ENCODE measurements at regions not wholly inside any gene's neighbourhood (a gene's known extent, or its start where the extent isn't known, plus 50 kb on each side); places are given as distances from the start of the nearest gene placed in this dataset.

DNA sequence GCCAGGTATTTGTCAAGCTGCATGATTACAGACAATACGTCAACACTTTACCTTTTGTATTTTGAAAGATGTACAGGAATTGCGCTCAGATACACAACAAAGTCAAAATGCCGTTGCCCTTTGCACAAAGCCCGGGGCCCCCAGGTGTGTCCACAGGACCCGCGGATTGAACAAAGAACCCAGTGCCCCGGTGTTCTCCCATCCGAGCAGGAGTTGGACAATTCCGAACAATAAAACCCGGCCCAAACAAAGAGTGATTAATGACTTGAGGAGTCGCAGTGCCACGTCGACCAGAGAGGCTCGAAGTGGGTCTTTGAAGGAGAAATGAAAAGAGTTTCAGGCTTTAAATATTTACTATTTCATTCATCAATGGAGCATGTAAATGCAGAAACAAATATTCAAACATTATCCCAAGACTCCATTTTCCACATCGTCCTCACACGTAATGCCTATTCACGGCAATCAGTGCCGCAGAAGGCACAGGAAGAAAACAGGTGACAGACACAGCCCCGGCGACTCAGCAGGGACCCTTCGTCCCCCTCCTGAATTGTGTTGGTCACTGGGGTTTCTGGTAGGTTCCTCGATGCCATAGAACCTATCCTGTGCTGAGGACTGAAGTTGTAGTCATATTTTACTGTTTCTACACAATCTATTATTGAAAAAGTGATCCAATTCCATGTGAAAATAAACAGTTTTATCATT lies 70.9 kb upstream of the MGMT start:
- peaks cover 12% of the 10 kb centered on the region for H3K4me1 ChIP-seq (ENCODE audit: insufficient read depth)
- no peaks in the 10 kb centered on the region for H3K27me3 ChIP-seq
- H3K36me3 ChIP-seq, result no peaks in the 10 kb centered on the region
- intact Hi-C loops (cut with DNase I), result no loop called here
- no peak for TF ChIP-seq POLR2A (IDR thresholded peaks at IDR 0.05)
- TF ChIP-seq EP300 (IDR thresholded peaks at IDR 0.05), result no peak
- TF ChIP-seq, protein P1, sequence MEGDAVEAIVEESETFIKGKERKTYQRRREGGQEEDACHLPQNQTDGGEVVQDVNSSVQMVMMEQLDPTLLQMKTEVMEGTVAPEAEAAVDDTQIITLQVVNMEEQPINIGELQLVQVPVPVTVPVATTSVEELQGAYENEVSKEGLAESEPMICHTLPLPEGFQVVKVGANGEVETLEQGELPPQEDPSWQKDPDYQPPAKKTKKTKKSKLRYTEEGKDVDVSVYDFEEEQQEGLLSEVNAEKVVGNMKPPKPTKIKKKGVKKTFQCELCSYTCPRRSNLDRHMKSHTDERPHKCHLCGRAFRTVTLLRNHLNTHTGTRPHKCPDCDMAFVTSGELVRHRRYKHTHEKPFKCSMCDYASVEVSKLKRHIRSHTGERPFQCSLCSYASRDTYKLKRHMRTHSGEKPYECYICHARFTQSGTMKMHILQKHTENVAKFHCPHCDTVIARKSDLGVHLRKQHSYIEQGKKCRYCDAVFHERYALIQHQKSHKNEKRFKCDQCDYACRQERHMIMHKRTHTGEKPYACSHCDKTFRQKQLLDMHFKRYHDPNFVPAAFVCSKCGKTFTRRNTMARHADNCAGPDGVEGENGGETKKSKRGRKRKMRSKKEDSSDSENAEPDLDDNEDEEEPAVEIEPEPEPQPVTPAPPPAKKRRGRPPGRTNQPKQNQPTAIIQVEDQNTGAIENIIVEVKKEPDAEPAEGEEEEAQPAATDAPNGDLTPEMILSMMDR (IDR thresholded peaks at IDR 0.05), result no peak
- no peak overlapping the region for H3K4me3 ChIP-seq
- no peak for DNase-seq
- WGBS, 3 donors, result 89 to 92% (median 89%) methylated on average over 22 of the region's 22 CpGs
- H3K27ac ChIP-seq, result no peak overlapping the region
- no peaks in the 10 kb centered on the region for H3K9me3 ChIP-seq

DNA sequence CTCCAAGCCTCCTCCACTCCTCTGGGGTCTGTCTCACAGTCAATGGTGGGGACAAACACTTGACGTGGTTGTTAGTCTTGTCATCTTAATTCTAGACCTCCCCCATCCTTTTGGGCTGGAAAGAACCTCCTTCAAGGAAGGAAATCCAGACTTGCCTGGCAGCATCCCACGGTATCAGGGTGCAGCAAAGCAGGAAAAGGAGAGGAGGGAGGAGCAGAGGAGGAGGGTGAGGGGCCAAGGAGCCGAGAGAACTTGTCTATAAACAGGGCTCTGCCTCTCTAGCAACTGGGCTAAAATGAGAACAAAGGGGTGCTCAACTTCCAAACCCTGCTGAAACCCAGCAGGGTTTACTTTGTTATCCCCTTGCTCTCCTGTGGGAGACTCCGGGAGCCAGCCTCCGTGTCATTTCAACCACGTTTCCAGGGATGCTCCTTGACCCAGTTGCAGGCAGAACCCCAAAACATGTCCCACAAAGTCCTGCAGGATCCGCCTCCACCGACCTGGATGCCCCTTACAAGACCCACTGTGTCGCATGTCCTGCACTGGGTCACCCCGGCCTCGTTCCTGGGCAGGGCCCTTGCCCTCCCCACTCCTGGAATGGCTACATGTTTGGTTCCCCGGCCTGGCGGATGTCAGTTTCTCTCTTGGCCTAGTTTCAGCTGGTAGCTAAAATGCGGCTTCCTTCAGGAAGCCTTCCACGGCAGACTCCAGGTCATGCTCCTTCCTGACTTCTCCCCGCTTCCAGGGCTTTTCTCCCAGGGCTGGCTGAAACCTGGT lies 69.7 kb upstream of the MGMT start:
- Histone ChIP-seq H3K27ac (no peak overlapping the region), H3K36me3 (no peaks in the 10 kb centered on the region), H3K9me3 (no peaks in the 10 kb centered on the region), H3K27me3 (no peaks in the 10 kb centered on the region), H3K4me1 (ENCODE audit: insufficient read depth) (peaks cover 12% of the 10 kb centered on the region), H3K4me3 (no peak overlapping the region)
- intact Hi-C loops (cut with DNase I), result no loop called here
- TF ChIP-seq, protein P1 (IDR thresholded peaks at IDR 0.05), result no peak
- TF ChIP-seq POLR2A (IDR thresholded peaks at IDR 0.05) (no peak), EP300 (IDR thresholded peaks at IDR 0.05) (no peak)
- DNase-seq, result no peak
- WGBS, 3 donors, result 55 to 69% (median 57%) methylated on average over 16 of the region's 16 CpGs

DNA sequence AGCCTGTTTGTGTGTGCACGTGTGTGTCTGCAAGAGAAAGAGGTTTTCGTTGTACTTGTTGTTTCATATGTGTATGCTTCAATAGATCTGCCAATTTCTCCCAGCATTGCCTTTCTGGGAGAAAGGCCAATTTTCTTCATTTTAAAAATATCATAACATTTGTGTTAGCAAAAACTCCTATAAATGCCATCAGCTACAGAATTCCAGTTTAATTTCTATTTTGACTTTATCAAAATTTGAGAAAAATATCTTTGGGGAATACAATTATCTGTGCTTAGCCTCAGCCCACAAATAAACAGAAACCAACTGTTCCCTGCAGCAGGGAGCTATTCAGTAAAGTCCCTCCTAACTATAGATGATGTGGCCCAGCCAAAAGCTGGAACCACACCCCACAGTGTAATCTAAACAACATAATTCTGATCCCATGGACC lies 68.3 kb upstream of the MGMT start:
- no peak for DNase-seq
- H3K27me3 ChIP-seq, result no peaks in the 10 kb centered on the region
- intact Hi-C loops (cut with DNase I), result no loop called here
- no peak overlapping the region for H3K27ac ChIP-seq
- no peak overlapping the region for H3K4me3 ChIP-seq
- no peak for TF ChIP-seq EP300 (IDR thresholded peaks at IDR 0.05)
- TF ChIP-seq, protein P1 (IDR thresholded peaks at IDR 0.05), result no peak
- no peak for TF ChIP-seq POLR2A (IDR thresholded peaks at IDR 0.05)
- WGBS, 3 donors, result 5 to 9% (median 7%) methylated on average over 2 of the region's 2 CpGs
- H3K9me3 ChIP-seq, result no peaks in the 10 kb centered on the region
- no peaks in the 10 kb centered on the region for H3K36me3 ChIP-seq
- H3K4me1 ChIP-seq (ENCODE audit: insufficient read depth), result peaks cover 12% of the 10 kb centered on the region

DNA sequence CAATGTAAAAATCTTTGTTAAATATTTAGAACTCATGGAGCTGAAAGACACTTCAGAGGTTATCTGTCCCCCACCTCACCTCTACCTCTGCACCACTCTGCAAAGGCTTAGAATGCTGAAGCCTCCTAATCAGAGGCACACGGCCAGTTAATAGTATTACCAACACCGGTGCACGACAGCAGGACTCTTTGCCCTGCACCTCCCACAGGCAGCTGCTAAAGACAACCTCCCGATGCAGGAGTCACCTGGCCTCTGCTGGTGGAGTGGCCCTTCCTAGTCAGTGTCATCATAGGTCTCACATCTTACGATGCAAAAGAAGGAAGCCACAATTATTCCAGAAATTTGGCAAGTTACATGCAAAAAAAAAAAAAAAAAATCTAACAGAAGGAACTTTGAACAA lies 66.6 kb upstream of the MGMT start:
- Histone ChIP-seq H3K9me3 (no peaks in the 10 kb centered on the region), H3K27me3 (no peaks in the 10 kb centered on the region), H3K27ac (no peak overlapping the region), H3K36me3 (no peaks in the 10 kb centered on the region), H3K4me3 (no peak overlapping the region), H3K4me1 (ENCODE audit: insufficient read depth) (peaks cover 12% of the 10 kb centered on the region)
- DNase-seq, result no peak
- intact Hi-C loops (cut with DNase I), result no loop called here
- 57 to 67% (median 58%) methylated on average over 5 of the region's 5 CpGs for WGBS, 3 donors
- TF ChIP-seq EP300 (IDR thresholded peaks at IDR 0.05), result no peak
- TF ChIP-seq POLR2A (IDR thresholded peaks at IDR 0.05), result no peak
- TF ChIP-seq, protein P1 (IDR thresholded peaks at IDR 0.05), result no peak

Measured in ovary (tissue), 7 donors.